GM12875 (cell line): ENCODE measurements at regions not wholly inside any gene's neighbourhood (a gene's known extent, or its start where the extent isn't known, plus 50 kb on each side); places are given as distances from the start of the nearest gene placed in this dataset.
"Not testable (repeated sequence)": the region's sequence is repeated elsewhere in the genome, so short reads cannot be mapped to it uniquely, and the experiment has no call there.

Experiments used
- H3K4me3 ChIP-seq: one replicate; pipeline ENCODE4 v1.5.1; 2011; ENCODE audit warnings: low read depth, low read length, control low read depth
- TF ChIP-seq, protein P1 (sequence below): IDR thresholded peaks from 2 replicates; pipeline ENCODE4 v1.5.1; 2011; ENCODE audit warnings: low read depth, mild to moderate bottlenecking, control low read depth, inconsistent platforms, low read length, moderate library complexity, borderline replicate concordance; ENCODE audit not compliant: insufficient read depth

DNA sequence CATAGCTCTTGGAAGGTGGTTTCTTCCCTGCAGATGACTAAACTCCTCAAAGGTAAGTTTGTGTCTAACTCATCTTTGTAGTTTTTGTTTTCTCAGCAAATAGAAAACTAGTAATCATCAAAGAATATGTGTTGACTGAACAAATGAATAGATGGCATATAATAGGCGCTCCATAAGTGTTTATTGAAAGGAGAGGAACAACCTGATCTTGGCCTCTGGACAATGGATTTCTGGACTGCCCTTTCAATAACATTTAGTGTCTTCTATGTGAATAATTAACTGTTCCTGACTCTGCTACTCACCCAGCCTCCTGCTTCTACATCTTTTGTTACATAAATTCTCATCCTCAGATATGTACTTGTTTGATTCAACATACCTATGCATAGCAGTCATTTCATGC lies 399.1 kb downstream of the PPP1R2C start:
- TF ChIP-seq, protein P1, sequence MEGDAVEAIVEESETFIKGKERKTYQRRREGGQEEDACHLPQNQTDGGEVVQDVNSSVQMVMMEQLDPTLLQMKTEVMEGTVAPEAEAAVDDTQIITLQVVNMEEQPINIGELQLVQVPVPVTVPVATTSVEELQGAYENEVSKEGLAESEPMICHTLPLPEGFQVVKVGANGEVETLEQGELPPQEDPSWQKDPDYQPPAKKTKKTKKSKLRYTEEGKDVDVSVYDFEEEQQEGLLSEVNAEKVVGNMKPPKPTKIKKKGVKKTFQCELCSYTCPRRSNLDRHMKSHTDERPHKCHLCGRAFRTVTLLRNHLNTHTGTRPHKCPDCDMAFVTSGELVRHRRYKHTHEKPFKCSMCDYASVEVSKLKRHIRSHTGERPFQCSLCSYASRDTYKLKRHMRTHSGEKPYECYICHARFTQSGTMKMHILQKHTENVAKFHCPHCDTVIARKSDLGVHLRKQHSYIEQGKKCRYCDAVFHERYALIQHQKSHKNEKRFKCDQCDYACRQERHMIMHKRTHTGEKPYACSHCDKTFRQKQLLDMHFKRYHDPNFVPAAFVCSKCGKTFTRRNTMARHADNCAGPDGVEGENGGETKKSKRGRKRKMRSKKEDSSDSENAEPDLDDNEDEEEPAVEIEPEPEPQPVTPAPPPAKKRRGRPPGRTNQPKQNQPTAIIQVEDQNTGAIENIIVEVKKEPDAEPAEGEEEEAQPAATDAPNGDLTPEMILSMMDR = no peak
- no peak overlapping the region for H3K4me3 ChIP-seq

DNA sequence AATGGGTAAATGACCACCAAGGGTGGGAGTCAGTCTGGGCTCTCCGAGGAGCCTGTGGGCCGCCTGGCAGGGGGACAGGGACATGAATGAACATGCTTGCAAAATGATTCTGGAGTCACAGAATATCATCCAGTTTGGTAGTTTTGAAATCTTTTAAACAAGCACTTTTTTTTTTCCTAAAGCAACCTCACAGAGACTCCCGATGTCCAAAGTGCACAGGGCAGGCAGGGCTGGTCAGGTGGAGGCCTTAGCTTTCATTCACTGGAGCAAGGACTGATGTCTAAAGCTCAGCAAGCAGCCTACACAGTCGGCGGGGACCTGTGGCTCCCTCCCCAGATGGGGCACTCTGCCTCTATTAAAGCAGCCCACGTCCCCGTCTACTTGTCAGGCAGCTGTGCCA lies 402.9 kb downstream of the PPP1R2C start:
- TF ChIP-seq, protein P1 = no peak
- no peak overlapping the region for H3K4me3 ChIP-seq

DNA sequence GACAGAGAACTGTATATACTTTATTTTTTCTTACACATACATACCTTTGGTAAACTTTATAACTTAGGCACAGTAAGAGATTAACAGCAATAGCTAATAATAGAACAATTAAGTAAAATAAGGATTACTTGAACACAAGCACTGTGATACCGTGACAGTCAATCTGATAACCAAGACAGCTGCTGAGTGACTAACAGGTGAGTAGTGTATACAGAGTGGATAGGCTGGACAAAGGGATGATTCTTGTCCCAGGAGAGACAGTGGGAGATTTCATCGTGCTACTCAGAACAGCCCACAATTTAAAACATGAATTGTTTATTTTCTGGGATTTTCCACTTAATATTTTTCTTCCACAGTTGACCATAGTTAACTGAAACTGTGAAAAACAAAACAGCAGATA lies 411.8 kb downstream of the PPP1R2C start:
- TF ChIP-seq, protein P1 = no peak
- no peak overlapping the region for H3K4me3 ChIP-seq

DNA sequence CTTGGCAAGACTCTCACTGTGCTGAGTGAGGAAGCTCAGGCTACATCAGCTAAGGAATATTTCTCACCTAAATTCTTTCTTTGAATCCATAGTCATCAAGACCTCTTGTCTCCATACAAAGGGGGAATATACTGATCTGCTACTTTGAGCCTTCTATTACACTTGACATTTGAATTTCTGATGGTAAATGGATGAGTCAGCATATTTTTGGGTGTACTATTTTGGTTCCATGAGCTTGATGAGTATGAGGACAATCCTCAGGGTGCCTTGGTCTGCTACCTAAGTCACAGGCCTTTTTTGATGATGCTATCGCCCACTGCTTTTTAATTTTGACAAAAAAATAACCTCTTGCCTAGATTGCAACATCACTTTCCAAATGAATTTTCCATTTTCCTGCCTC lies 415.7 kb downstream of the PPP1R2C start:
- TF ChIP-seq, protein P1 = no peak
- no peak overlapping the region for H3K4me3 ChIP-seq

DNA sequence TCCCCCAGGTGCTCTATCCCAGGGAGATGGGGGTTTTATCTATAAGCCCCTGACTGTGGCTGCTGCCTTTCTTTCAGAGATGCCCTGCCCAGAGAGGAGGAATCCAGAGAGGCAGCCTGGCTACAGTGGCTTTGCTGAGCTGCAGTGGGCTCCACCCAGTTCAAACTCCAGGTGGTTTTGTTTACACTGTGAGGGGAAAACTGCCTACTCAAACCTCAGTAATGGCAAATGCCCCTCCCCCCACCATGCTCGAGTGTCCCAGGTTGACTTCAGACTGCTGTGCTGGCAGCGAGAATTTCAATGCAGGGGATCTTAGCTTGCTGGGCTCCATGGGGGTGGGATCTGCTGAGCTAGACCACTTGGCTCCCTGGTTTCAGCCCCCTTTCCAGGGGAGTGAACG lies 419.6 kb upstream of the CASK start:
- H3K4me3 ChIP-seq = not testable (repeated sequence)
